ENCODE measurements at regions not wholly inside any gene's neighbourhood (a gene's known extent, or its start where the extent isn't known, plus 50 kb on each side); places are given as distances from the start of the nearest gene placed in this dataset.

DNA sequence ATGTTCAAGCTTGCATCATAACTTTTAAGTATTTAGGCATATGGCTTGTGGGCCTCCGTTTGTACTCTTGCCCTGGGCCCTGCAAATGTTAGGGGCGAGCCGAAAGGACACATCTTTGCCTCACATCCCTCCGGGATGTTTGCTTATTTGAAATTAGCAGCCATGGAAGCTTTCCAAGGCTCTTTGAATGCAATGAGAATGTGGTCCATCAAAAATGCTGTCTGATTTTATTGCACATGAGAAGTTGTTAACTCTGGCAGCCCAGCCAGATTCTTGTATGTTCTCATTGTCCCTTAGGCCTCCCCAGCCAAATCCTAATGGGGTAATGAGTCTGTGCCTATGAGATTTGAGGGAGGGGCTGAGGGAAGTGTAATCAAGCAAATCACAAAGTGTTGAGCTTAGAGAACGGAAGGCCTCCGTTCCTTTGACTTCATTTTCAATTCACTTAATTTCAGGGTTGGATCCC, 261.2 kb upstream of the MARCKS start:
- WGBS: 93% methylated on average over 6 of the region's 6 CpGs
- Histone ChIP-seq H3K27me3 (ENCODE audit: control insufficient read depth in 2 of 2, insufficient read depth in 1 of 2, low read length in 1 of 2) (no peaks in the 10 kb centered on the region), H3K9me3 (ENCODE audit: control insufficient read depth in 2 of 2, insufficient read depth in 1 of 2, low read length in 1 of 2) (no peaks in the 10 kb centered on the region), H3K27ac (ENCODE audit: low read depth in 1 of 2, low read length in 1 of 2) (peak overlapping the region in 1 of 2 donors; percentile 46), H3K4me1 (ENCODE audit: control insufficient read depth in 2 of 2, insufficient read depth in 2 of 2, low read length in 2 of 2) (peaks cover 0 to 18% of the 10 kb centered on the region in 2 donors), H3K36me3 (ENCODE audit: control insufficient read depth in 2 of 2, insufficient read depth in 2 of 2, low read length in 1 of 2) (no peaks in the 10 kb centered on the region), H3K4me3 (ENCODE audit: low read length in 2 of 2) (no peak overlapping the region)
- no peak for DNase-seq (ENCODE audit: low read depth in 6 of 9, low spot score in 9 of 9)

DNA sequence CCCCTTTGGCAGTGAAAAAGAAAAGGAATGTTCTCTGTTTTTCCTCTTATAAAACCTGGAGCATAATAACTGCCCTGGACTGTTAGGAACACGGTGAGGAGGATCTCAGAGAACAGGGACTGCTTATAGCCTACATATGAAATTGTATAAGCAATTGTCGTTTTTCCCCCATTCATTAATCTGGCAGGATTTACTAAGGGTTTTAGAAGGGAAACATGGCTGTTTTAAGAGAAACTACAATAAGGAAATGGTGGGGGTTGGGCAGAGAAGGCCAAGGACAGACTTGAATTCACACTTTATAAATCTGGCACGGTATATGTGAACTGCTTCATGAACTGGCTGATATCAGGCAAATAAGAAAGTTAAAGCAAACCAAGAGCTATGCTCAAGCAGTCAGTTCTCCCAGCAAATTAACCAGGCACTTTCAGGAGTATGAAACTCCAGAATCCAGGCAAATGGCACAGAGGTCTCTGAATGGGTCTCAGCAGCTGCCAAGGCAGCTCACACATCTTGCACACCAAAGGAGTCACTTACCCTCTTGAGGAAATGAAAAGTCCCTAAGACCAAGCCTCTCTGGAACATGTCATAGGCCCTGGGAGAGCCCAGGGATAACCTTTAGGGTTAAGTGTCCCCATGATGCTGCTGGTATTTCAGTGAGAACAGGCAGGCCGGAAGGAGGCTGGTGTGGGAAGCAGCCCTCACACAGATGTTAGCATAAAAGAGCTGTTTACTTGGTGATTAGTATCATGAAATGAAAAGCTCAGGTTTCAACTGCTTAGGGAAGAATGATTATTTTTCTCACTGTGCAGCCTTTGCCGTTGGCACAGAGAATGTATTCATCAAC, 260.5 kb upstream of the MARCKS start:
- H3K36me3 ChIP-seq (ENCODE audit: control insufficient read depth in 2 of 2, insufficient read depth in 2 of 2, low read length in 1 of 2): no peaks in the 10 kb centered on the region
- peak overlapping the region; percentile 54 to 74 for H3K27ac ChIP-seq (ENCODE audit: low read depth in 1 of 2, low read length in 1 of 2)
- peaks cover 0 to 18% of the 10 kb centered on the region in 2 donors for H3K4me1 ChIP-seq (ENCODE audit: control insufficient read depth in 2 of 2, insufficient read depth in 2 of 2, low read length in 2 of 2)
- H3K27me3 ChIP-seq (ENCODE audit: control insufficient read depth in 2 of 2, insufficient read depth in 1 of 2, low read length in 1 of 2): no peaks in the 10 kb centered on the region
- DNase-seq (ENCODE audit: low read depth in 6 of 9, low spot score in 9 of 9): peak in 1 of 9 donors; percentile 29
- H3K4me3 ChIP-seq (ENCODE audit: low read length in 2 of 2): no peak overlapping the region
- WGBS: 88% methylated on average over 5 of the region's 5 CpGs
- H3K9me3 ChIP-seq (ENCODE audit: control insufficient read depth in 2 of 2, insufficient read depth in 1 of 2, low read length in 1 of 2): no peaks in the 10 kb centered on the region

DNA sequence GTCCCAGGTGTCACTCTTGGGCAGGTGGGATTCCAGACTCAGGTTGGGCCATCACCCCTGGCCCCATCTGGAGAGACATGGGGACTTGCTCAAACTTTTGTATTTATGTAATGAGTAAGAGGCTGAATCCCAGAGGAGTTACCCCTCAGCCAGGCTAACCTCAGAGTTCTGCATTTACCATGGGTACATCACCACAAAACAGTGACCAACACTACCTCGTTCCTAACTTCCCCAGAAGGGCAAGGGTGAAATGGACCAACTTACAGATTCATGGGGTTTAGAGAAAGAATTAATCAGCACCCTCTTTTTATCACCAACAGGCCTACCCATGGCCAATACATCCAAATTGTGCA, 259.9 kb upstream of the MARCKS start:
- 90% methylated on average over 1 of the region's 1 CpG for WGBS
- no peak for DNase-seq (ENCODE audit: low read depth in 6 of 9, low spot score in 9 of 9)
- peaks cover 0 to 18% of the 10 kb centered on the region in 2 donors for H3K4me1 ChIP-seq (ENCODE audit: control insufficient read depth in 2 of 2, insufficient read depth in 2 of 2, low read length in 2 of 2)

DNA sequence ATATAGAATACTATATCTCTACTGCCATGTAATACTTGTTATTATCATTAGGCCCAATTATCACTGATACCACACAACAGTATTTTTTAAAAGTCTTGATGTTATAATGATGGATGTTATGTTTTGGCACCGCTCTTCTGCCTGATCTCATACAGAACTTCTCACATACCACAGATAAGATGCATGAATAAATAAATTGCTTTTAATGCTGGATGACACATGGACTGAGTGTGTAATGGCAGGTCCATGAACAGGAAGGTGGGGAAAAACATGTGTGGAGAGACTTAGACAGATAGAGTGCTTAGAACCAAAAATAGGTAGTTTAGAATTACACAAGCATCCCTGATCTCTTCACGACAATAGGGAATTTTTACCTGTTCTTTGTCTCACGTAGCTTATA, 258.4 kb upstream of the MARCKS start:
- H3K4me1 ChIP-seq (ENCODE audit: control insufficient read depth in 2 of 2, insufficient read depth in 2 of 2, low read length in 2 of 2): peaks cover 0 to 18% of the 10 kb centered on the region in 2 donors
- H3K27ac ChIP-seq (ENCODE audit: low read depth in 1 of 2, low read length in 1 of 2): no peak overlapping the region
- DNase-seq (ENCODE audit: low read depth in 6 of 9, low spot score in 9 of 9): no peak
- no peaks in the 10 kb centered on the region for H3K9me3 ChIP-seq (ENCODE audit: control insufficient read depth in 2 of 2, insufficient read depth in 1 of 2, low read length in 1 of 2)
- no peaks in the 10 kb centered on the region for H3K27me3 ChIP-seq (ENCODE audit: control insufficient read depth in 2 of 2, insufficient read depth in 1 of 2, low read length in 1 of 2)
- no peak overlapping the region for H3K4me3 ChIP-seq (ENCODE audit: low read length in 2 of 2)
- no peaks in the 10 kb centered on the region for H3K36me3 ChIP-seq (ENCODE audit: control insufficient read depth in 2 of 2, insufficient read depth in 2 of 2, low read length in 1 of 2)
- WGBS: 95% methylated on average over 3 of the region's 3 CpGs

More for the DNA sequence above, 259.9 kb upstream of the MARCKS start:
- Histone ChIP-seq H3K27me3 (ENCODE audit: control insufficient read depth in 2 of 2, insufficient read depth in 1 of 2, low read length in 1 of 2) (no peaks in the 10 kb centered on the region), H3K27ac (ENCODE audit: low read depth in 1 of 2, low read length in 1 of 2) (peak overlapping the region in 1 of 2 donors; percentile 74), H3K9me3 (ENCODE audit: control insufficient read depth in 2 of 2, insufficient read depth in 1 of 2, low read length in 1 of 2) (no peaks in the 10 kb centered on the region), H3K36me3 (ENCODE audit: control insufficient read depth in 2 of 2, insufficient read depth in 2 of 2, low read length in 1 of 2) (no peaks in the 10 kb centered on the region), H3K4me3 (ENCODE audit: low read length in 2 of 2) (no peak overlapping the region)

DNA sequence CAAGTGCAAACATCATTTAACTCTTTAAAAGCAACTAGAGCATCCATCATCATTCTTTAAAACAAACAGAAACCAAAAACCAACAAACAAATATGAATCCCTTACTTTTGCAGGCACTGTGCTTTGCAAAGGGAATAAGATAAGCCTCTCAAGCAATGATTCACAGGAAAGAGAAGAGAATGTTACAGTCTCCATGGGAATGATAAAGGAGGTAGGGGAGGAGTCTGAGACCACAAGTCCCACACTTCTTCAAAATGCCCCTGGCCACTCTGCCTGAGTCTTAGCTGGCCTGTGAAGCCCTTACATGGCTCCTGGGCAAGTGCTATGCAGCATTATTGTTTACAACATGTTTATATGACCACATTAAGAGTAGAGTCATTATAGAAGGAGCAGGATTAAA, 257.7 kb upstream of the MARCKS start:
- H3K36me3 ChIP-seq (ENCODE audit: control insufficient read depth in 2 of 2, insufficient read depth in 2 of 2, low read length in 1 of 2): no peaks in the 10 kb centered on the region
- no peak overlapping the region for H3K4me3 ChIP-seq (ENCODE audit: low read length in 2 of 2)
- no peak for DNase-seq (ENCODE audit: low read depth in 6 of 9, low spot score in 9 of 9)
- H3K27me3 ChIP-seq (ENCODE audit: control insufficient read depth in 2 of 2, insufficient read depth in 1 of 2, low read length in 1 of 2): no peaks in the 10 kb centered on the region
- no peak overlapping the region for H3K27ac ChIP-seq (ENCODE audit: low read depth in 1 of 2, low read length in 1 of 2)
- H3K4me1 ChIP-seq (ENCODE audit: control insufficient read depth in 2 of 2, insufficient read depth in 2 of 2, low read length in 2 of 2): peaks cover 0 to 18% of the 10 kb centered on the region in 2 donors
- no peaks in the 10 kb centered on the region for H3K9me3 ChIP-seq (ENCODE audit: control insufficient read depth in 2 of 2, insufficient read depth in 1 of 2, low read length in 1 of 2)

DNA sequence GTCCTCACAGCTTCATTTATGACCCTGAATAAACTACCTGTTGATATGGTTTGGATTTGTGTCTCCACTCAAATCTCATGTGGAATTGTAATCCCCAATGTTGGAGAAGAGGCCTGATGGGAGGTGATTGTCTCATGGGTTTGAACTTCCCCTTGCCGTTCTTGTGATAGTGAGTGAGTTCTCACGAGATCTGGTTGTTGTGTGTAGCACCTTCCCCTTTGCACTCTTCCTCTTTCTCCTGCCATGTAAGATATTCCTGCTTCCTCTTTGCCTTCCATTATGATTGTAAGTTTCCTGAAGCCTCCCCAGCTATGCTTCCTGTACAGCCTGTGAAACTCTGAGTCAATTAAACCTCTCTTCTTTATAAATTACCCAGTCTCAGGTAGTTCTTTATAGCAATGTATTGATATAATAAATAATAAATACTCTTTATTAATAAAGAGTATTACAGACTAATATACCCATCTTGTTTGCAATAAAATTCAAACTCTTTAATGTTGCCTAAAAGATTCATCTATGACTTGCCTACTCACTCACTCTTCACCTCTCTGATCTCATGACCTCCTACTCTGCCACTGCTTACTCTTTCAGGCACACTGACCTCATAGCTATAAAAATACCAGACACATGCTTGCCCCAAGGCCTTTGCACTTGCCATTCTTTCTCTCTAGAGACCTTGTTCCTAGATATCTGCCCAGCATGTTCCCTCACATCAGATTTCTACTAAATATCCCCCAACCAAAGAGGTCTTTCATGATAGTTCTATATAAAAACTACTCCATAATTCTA, 256.4 kb upstream of the MARCKS start:
- no peak for DNase-seq (ENCODE audit: low read depth in 6 of 9, low spot score in 9 of 9)
- H3K36me3 ChIP-seq (ENCODE audit: control insufficient read depth in 2 of 2, insufficient read depth in 2 of 2, low read length in 1 of 2): no peaks in the 10 kb centered on the region
- no peaks in the 10 kb centered on the region for H3K9me3 ChIP-seq (ENCODE audit: control insufficient read depth in 2 of 2, insufficient read depth in 1 of 2, low read length in 1 of 2)
- no peak overlapping the region for H3K27ac ChIP-seq (ENCODE audit: low read depth in 1 of 2, low read length in 1 of 2)
- WGBS: 91% methylated on average over 2 of the region's 2 CpGs
- no peak overlapping the region for H3K4me3 ChIP-seq (ENCODE audit: low read length in 2 of 2)
- H3K4me1 ChIP-seq (ENCODE audit: control insufficient read depth in 2 of 2, insufficient read depth in 2 of 2, low read length in 2 of 2): peaks cover 0 to 14% of the 10 kb centered on the region in 2 donors
- no peaks in the 10 kb centered on the region for H3K27me3 ChIP-seq (ENCODE audit: control insufficient read depth in 2 of 2, insufficient read depth in 1 of 2, low read length in 1 of 2)

DNA sequence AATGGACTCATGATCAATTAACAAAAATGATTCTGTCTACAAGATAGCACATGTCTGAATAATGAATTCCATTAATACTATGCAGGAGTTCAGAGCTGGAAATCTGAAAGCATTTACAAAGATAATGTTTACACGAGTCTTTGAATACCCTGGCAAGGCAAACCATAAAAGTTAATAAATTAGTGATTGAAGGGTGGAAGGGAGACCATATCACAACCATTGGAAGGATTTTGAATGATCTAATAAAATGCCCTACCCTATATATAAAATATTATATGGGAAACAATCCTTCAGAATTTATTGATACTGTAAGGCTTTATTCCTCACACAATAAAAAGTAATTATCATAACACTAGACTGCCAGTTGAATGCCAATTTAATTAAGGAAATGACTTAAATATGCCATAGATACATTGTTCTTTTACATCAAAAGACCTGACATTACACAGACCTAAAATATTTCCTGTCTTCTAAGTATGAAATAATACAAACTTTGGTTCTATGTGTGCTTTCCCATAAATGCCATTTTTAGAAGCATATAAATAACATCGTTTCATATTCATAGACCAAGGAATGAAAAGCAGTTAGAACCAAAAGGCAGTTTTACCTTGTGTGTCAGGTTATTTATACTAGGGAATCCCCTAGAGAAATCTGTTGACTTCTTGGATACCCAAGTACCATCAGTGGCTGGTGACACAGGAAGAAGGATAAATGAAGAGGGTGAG, 249.2 kb upstream of the MARCKS start:
- no peaks in the 10 kb centered on the region for H3K27me3 ChIP-seq (ENCODE audit: control insufficient read depth in 2 of 2, insufficient read depth in 1 of 2, low read length in 1 of 2)
- no peak overlapping the region for H3K4me3 ChIP-seq (ENCODE audit: low read length in 2 of 2)
- no peaks in the 10 kb centered on the region for H3K36me3 ChIP-seq (ENCODE audit: control insufficient read depth in 2 of 2, insufficient read depth in 2 of 2, low read length in 1 of 2)
- DNase-seq (ENCODE audit: low read depth in 6 of 9, low spot score in 9 of 9): no peak
- peaks cover 0 to 2% of the 10 kb centered on the region in 2 donors for H3K4me1 ChIP-seq (ENCODE audit: control insufficient read depth in 2 of 2, insufficient read depth in 2 of 2, low read length in 2 of 2)
- WGBS: 94% methylated on average over 2 of the region's 2 CpGs
- H3K27ac ChIP-seq (ENCODE audit: low read depth in 1 of 2, low read length in 1 of 2): no peak overlapping the region
- H3K9me3 ChIP-seq (ENCODE audit: control insufficient read depth in 2 of 2, insufficient read depth in 1 of 2, low read length in 1 of 2): no peaks in the 10 kb centered on the region

DNA sequence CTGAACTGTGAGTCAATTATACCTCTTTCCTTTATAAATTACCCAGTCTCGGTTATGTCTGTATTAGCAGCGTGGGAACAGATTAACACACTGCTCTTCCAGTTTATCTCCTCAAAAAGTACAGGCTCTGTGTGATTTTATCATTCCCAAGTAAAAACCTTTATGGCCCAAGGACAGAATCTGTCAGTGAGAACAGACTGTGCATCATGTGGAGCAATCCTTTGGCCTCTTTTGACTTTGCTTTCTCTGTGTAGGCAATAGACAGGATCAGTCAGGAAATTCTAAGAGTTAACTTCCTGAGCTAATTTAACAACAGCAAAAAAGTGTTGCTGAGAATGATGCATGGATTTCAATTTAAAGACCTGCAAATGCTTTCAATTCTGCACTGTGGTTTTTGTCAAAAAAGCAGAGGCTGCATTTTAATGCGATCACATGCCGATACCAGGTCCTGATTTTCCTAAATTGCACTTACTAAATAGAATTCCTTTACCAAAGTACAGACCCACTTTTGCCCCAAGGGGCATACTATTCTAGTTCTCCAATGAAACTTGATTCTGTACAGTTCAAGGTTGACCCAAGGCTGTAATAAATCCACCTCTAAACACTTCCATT, 246.7 kb upstream of the MARCKS start:
- H3K27ac ChIP-seq (ENCODE audit: low read depth in 1 of 2, low read length in 1 of 2): no peak overlapping the region
- H3K36me3 ChIP-seq (ENCODE audit: control insufficient read depth in 2 of 2, insufficient read depth in 2 of 2, low read length in 1 of 2): no peaks in the 10 kb centered on the region
- no peaks in the 10 kb centered on the region for H3K9me3 ChIP-seq (ENCODE audit: control insufficient read depth in 2 of 2, insufficient read depth in 1 of 2, low read length in 1 of 2)
- H3K4me3 ChIP-seq (ENCODE audit: low read length in 2 of 2): no peak overlapping the region
- H3K4me1 ChIP-seq (ENCODE audit: control insufficient read depth in 2 of 2, insufficient read depth in 2 of 2, low read length in 2 of 2): peaks cover 0 to 2% of the 10 kb centered on the region in 2 donors
- DNase-seq (ENCODE audit: low read depth in 6 of 9, low spot score in 9 of 9): no peak
- H3K27me3 ChIP-seq (ENCODE audit: control insufficient read depth in 2 of 2, insufficient read depth in 1 of 2, low read length in 1 of 2): no peaks in the 10 kb centered on the region
- 92% methylated on average over 4 of the region's 4 CpGs for WGBS

Data from thymus (tissue), 11 donors.